DMS153 treated with DMSO at 0.1 percent for 48 hours (cell line): ENCODE measurements at regions not wholly inside any gene's neighbourhood (a gene's known extent, or its start where the extent isn't known, plus 50 kb on each side); places are given as distances from the start of the nearest gene placed in this dataset.

Experiments used
- DNase-seq: peaks from one replicate; lab custom pipeline; 2025; ENCODE audit not compliant: unreplicated experiment; lab: John Stamatoyannopoulos, UW

GRCh38 chrX:68997911-68998310, 167.3 kb downstream of the PJA1 start:
- no peak for DNase-seq

GRCh38 chrX:68997511-68997910, 167.7 kb downstream of the PJA1 start:
- no peak for DNase-seq

- no peak for DNase-seq
Measured at GRCh38 chrX:68995780-68996551, 167.1 kb downstream of the EFNB1 start.

GRCh38 chrX:68995386-68995779, 166.6 kb downstream of the EFNB1 start:
- no peak for DNase-seq

- no peak for DNase-seq
Measured at GRCh38 chrX:68994891-68995255, 166.1 kb downstream of the EFNB1 start.

GRCh38 chrX:68994135-68994890, 165.5 kb downstream of the EFNB1 start:
- no peak for DNase-seq

GRCh38 chrX:68992821-68993397, 164.1 kb downstream of the EFNB1 start:
- no peak for DNase-seq

- DNase-seq = no peak
Measured at GRCh38 chrX:68991691-68992345, 163.0 kb downstream of the EFNB1 start.

GRCh38 chrX:68990948-68991347, 162.1 kb downstream of the EFNB1 start:
- no peak for DNase-seq

GRCh38 chrX:68989865-68990606, 161.2 kb downstream of the EFNB1 start:
- no peak for DNase-seq

GRCh38 chrX:68989456-68989855, 160.6 kb downstream of the EFNB1 start:
- no peak for DNase-seq

- DNase-seq = no peak
Measured at GRCh38 chrX:68988865-68989264, 160.0 kb downstream of the EFNB1 start.

GRCh38 chrX:68985135-68985755, 156.4 kb downstream of the EFNB1 start:
- no peak for DNase-seq

- DNase-seq = no peak
Measured at GRCh38 chrX:68983004-68983857, 154.4 kb downstream of the EFNB1 start.

- DNase-seq = no peak
Measured at GRCh38 chrX:68982476-68982875, 153.7 kb downstream of the EFNB1 start.

- no peak for DNase-seq
Measured at GRCh38 chrX:68980906-68981616, 152.2 kb downstream of the EFNB1 start.

- DNase-seq = no peak
Measured at GRCh38 chrX:68978655-68979054, 149.8 kb downstream of the EFNB1 start.

GRCh38 chrX:68978255-68978654, 149.4 kb downstream of the EFNB1 start:
- DNase-seq = no peak

- no peak for DNase-seq
Measured at GRCh38 chrX:68953331-68953730, 124.5 kb downstream of the EFNB1 start.
